MG63 (cell line): ENCODE measurements at regions not wholly inside any gene's neighbourhood (a gene's known extent, or its start where the extent isn't known, plus 50 kb on each side); places are given as distances from the start of the nearest gene placed in this dataset.
"Not testable (repeated sequence)": the region's sequence is repeated elsewhere in the genome, so short reads cannot be mapped to it uniquely, and the experiment has no call there.

Experiments used
- DNase-seq: peaks from one replicate; pipeline ENCODE4 v3.0.0-alpha.2; 2020
- H3K27me3 ChIP-seq: fragments of 250-450 bp; sonication (Bioruptor Pico); 2 replicates; pipeline ENCODE4 v1.5.1; 2020; ENCODE audit warnings: mild to moderate bottlenecking, moderate library complexity
- H3K36me3 ChIP-seq: fragments of 250-450 bp; sonication (Bioruptor Pico); 2 replicates; pipeline ENCODE4 v1.5.1; 2020; ENCODE audit warnings: mild to moderate bottlenecking, moderate library complexity
- H3K4me3 ChIP-seq: fragments of 250-450 bp; sonication (Bioruptor Pico); 2 replicates; pipeline ENCODE4 v1.5.1; 2020; ENCODE audit warnings: mild to moderate bottlenecking, moderate library complexity
- H3K9me3 ChIP-seq: fragments of 250-450 bp; sonication (Bioruptor Pico); 2 replicates; pipeline ENCODE4 v1.5.1; 2020; ENCODE audit warnings: mild to moderate bottlenecking, moderate library complexity

- no peak overlapping the region for H3K4me3 ChIP-seq
- H3K9me3 ChIP-seq, result no peaks in the 10 kb centered on the region
- H3K36me3 ChIP-seq, result no peaks in the 10 kb centered on the region
- no peaks in the 10 kb centered on the region for H3K27me3 ChIP-seq
- DNase-seq, result no peak
These were observed 557.5 kb downstream of the DSC3 start for GRCh38 chr18:30485078-30485477.

GRCh38 chr18:30481871-30482270 lies 560.7 kb downstream of the DSC3 start:
- H3K36me3 ChIP-seq, result no peaks in the 10 kb centered on the region
- DNase-seq, result no peak
- no peaks in the 10 kb centered on the region for H3K9me3 ChIP-seq
- H3K4me3 ChIP-seq, result no peak overlapping the region
- no peaks in the 10 kb centered on the region for H3K27me3 ChIP-seq

GRCh38 chr18:30469091-30469490 lies 573.5 kb downstream of the DSC3 start:
- DNase-seq, result no peak
- H3K4me3 ChIP-seq, result no peak overlapping the region
- no peaks in the 10 kb centered on the region for H3K36me3 ChIP-seq

GRCh38 chr18:30465096-30465495 lies 577.4 kb downstream of the DSC3 start:
- no peak for DNase-seq
- Histone ChIP-seq H3K4me3 (no peak overlapping the region), H3K27me3 (no peaks in the 10 kb centered on the region), H3K36me3 (no peaks in the 10 kb centered on the region), H3K9me3 (no peaks in the 10 kb centered on the region)

More at GRCh38 chr18:30469091-30469490, 573.5 kb downstream of the DSC3 start:
- H3K9me3 ChIP-seq, result no peaks in the 10 kb centered on the region
- no peaks in the 10 kb centered on the region for H3K27me3 ChIP-seq

GRCh38 chr18:30457156-30457555 lies 585.4 kb downstream of the DSC3 start:
- DNase-seq, result no peak
- H3K36me3 ChIP-seq, result no peaks in the 10 kb centered on the region
- no peaks in the 10 kb centered on the region for H3K27me3 ChIP-seq
- no peak overlapping the region for H3K4me3 ChIP-seq
- H3K9me3 ChIP-seq, result no peaks in the 10 kb centered on the region

- no peaks in the 10 kb centered on the region for H3K27me3 ChIP-seq
- no peak for DNase-seq
- no peak overlapping the region for H3K4me3 ChIP-seq
- no peaks in the 10 kb centered on the region for H3K36me3 ChIP-seq
- H3K9me3 ChIP-seq, result no peaks in the 10 kb centered on the region
These were observed 586.8 kb downstream of the DSC3 start for GRCh38 chr18:30455741-30456140.

GRCh38 chr18:30454920-30455319 lies 587.6 kb downstream of the DSC3 start:
- no peak for DNase-seq
- Histone ChIP-seq H3K27me3 (no peaks in the 10 kb centered on the region), H3K4me3 (no peak overlapping the region), H3K36me3 (no peaks in the 10 kb centered on the region), H3K9me3 (no peaks in the 10 kb centered on the region)

- Histone ChIP-seq H3K36me3 (no peaks in the 10 kb centered on the region), H3K27me3 (no peaks in the 10 kb centered on the region)
These were observed 590.6 kb downstream of the DSC3 start for GRCh38 chr18:30451981-30452380.

GRCh38 chr18:30450927-30451326 lies 591.6 kb downstream of the DSC3 start:
- Histone ChIP-seq H3K36me3 (no peaks in the 10 kb centered on the region), H3K27me3 (no peaks in the 10 kb centered on the region)
- DNase-seq, result no peak

More at GRCh38 chr18:30451981-30452380, 590.6 kb downstream of the DSC3 start:
- Histone ChIP-seq H3K4me3 (no peak overlapping the region), H3K9me3 (no peaks in the 10 kb centered on the region)
- DNase-seq, result no peak

GRCh38 chr18:30446605-30447004 lies 595.9 kb downstream of the DSC3 start:
- DNase-seq, result no peak
- no peaks in the 10 kb centered on the region for H3K9me3 ChIP-seq
- H3K27me3 ChIP-seq, result no peaks in the 10 kb centered on the region
- H3K36me3 ChIP-seq, result no peaks in the 10 kb centered on the region
- no peak overlapping the region for H3K4me3 ChIP-seq

More at GRCh38 chr18:30450927-30451326, 591.6 kb downstream of the DSC3 start:
- Histone ChIP-seq H3K4me3 (no peak overlapping the region), H3K9me3 (no peaks in the 10 kb centered on the region)

- no peaks in the 10 kb centered on the region for H3K27me3 ChIP-seq
- H3K9me3 ChIP-seq, result no peaks in the 10 kb centered on the region
- H3K4me3 ChIP-seq, result no peak overlapping the region
- no peaks in the 10 kb centered on the region for H3K36me3 ChIP-seq
- DNase-seq, result no peak
These were observed 598.0 kb downstream of the DSC3 start for GRCh38 chr18:30444544-30444943.

- DNase-seq, result no peak
- Histone ChIP-seq H3K9me3 (no peaks in the 10 kb centered on the region), H3K27me3 (no peaks in the 10 kb centered on the region), H3K4me3 (no peak overlapping the region), H3K36me3 (no peaks in the 10 kb centered on the region)
These were observed 602.2 kb downstream of the DSC3 start for GRCh38 chr18:30440351-30440750.

- Histone ChIP-seq H3K9me3 (no peaks in the 10 kb centered on the region), H3K27me3 (no peaks in the 10 kb centered on the region), H3K4me3 (no peak overlapping the region), H3K36me3 (no peaks in the 10 kb centered on the region)
- DNase-seq, result no peak
These were observed 603.4 kb downstream of the DSC3 start for GRCh38 chr18:30439174-30439573.

- no peak for DNase-seq
- Histone ChIP-seq H3K36me3 (no peaks in the 10 kb centered on the region), H3K27me3 (no peaks in the 10 kb centered on the region), H3K4me3 (no peak overlapping the region), H3K9me3 (no peaks in the 10 kb centered on the region)
These were observed 610.2 kb downstream of the DSC3 start for GRCh38 chr18:30432349-30432748.

GRCh38 chr18:30419399-30419798 lies 623.1 kb downstream of the DSC3 start:
- H3K27me3 ChIP-seq, H3K9me3 ChIP-seq, DNase-seq, H3K4me3 ChIP-seq, H3K36me3 ChIP-seq: not testable (repeated sequence)

GRCh38 chr18:30415903-30416302 lies 626.6 kb downstream of the DSC3 start:
- no peak for DNase-seq
- Histone ChIP-seq H3K9me3 (no peaks in the 10 kb centered on the region; the same call in 1 of the 2 replicates), H3K36me3 (no peaks in the 10 kb centered on the region), H3K4me3 (no peak overlapping the region), H3K27me3 (no peaks in the 10 kb centered on the region)

GRCh38 chr18:30409120-30409519 lies 633.4 kb downstream of the DSC3 start:
- DNase-seq, result no peak
- no peaks in the 10 kb centered on the region for H3K27me3 ChIP-seq
- no peaks in the 10 kb centered on the region for H3K36me3 ChIP-seq
- no peak overlapping the region for H3K4me3 ChIP-seq
- H3K9me3 ChIP-seq, result 0 out of 2 replicates have a peak, but pooled peaks cover 2% of the 10 kb centered on the region

- H3K27me3 ChIP-seq, result no peaks in the 10 kb centered on the region
- H3K36me3 ChIP-seq, result no peaks in the 10 kb centered on the region
- H3K9me3 ChIP-seq, result 0 out of 2 replicates have a peak, but pooled peaks cover 2% of the 10 kb centered on the region
- no peak overlapping the region for H3K4me3 ChIP-seq
- no peak for DNase-seq
These were observed 635.8 kb downstream of the DSC3 start for GRCh38 chr18:30406728-30407127.

- DNase-seq, result no peak
- Histone ChIP-seq H3K9me3 (0 out of 2 replicates have a peak, but pooled peaks cover 2% of the 10 kb centered on the region), H3K27me3 (no peaks in the 10 kb centered on the region), H3K36me3 (no peaks in the 10 kb centered on the region), H3K4me3 (no peak overlapping the region)
These were observed 637.5 kb downstream of the DSC3 start for GRCh38 chr18:30405038-30405437.
